T-helper 2 cell treated with Interferon-gamma antibody and Interleukin-4, amounts not matched to agents 5 μg/mL and 100 μg/mL, for 36 hours (primary cell): ENCODE measurements at regions not wholly inside any gene's neighbourhood (a gene's known extent, or its start where the extent isn't known, plus 50 kb on each side); places are given as distances from the start of the nearest gene placed in this dataset.
A peak's percentile ranks its signal among the peaks of the same experiment; 100 is the strongest.

Experiments
- DNase-seq: peaks from one replicate; pipeline ENCODE4 v3.0.0; 2021; ENCODE audit warnings: low spot score
- H3K27ac Mint-ChIP-seq: one replicate; pipeline ENCODE4 v1.8.0; 2021; ENCODE audit warnings: mild to moderate bottlenecking, mixed read lengths
- H3K27me3 Mint-ChIP-seq: one replicate; pipeline ENCODE4 v1.8.0; 2021; ENCODE audit warnings: low read depth, mixed read lengths
- H3K36me3 Mint-ChIP-seq: one replicate; pipeline ENCODE4 v1.8.0; 2021; ENCODE audit warnings: low read depth, mixed read lengths
- H3K4me1 Mint-ChIP-seq: one replicate; pipeline ENCODE4 v1.8.0; 2021; ENCODE audit warnings: low read depth, mixed read lengths
- H3K4me3 Mint-ChIP-seq: one replicate; pipeline ENCODE4 v1.8.0; 2022; ENCODE audit warnings: mild to moderate bottlenecking, moderate library complexity, mixed read lengths
- H3K9me3 Mint-ChIP-seq: one replicate; pipeline ENCODE4 v1.8.0; 2021; ENCODE audit warnings: mixed read lengths

DNA sequence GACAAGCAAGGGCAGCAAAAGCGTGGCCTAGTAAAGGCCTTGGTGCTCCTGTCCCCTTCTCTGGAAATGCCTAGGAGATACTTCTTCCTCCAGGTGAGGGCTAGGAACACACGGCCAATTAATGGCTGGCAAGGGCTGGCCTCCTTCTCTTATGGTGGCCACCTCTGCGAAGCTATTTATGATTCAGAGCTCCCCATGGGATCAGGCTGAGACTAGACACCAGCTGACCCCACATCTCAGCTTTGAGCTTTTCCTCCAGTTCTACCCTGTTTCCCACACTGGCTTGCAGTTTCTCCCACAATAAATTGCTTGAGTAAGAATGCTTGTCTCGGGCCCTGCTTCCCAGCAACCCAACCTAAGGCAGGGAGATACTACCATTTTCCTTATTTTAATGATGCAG is 53.7 kb downstream of the CAMK2N1 start:
- Mint-ChIP-seq H3K27ac (no peak overlapping the region), H3K27me3 (peaks cover 13% of the 10 kb centered on the region), H3K9me3 (no peaks in the 10 kb centered on the region), H3K4me1 (peaks cover 3% of the 10 kb centered on the region), H3K4me3 (no peak overlapping the region), H3K36me3 (no peaks in the 10 kb centered on the region)
- DNase-seq = no peak

DNA sequence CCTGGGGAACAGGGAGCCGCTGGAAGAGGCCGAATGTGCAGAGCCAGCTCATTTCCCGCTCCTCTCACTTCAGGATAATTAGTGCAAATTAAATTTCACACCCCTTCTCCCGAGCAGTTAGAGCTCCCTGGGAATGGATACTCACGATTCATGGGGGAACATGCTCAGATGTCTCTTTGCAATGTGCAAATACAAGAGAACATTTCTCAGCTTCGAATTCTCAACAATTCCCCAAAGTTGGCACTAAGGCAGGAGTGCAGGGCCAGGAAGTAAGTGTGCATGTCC is 54.9 kb downstream of the CAMK2N1 start:
- peaks cover 13% of the 10 kb centered on the region for H3K27me3 Mint-ChIP-seq
- no peak overlapping the region for H3K4me3 Mint-ChIP-seq
- H3K27ac Mint-ChIP-seq = no peak overlapping the region
- peaks cover 12% of the 10 kb centered on the region for H3K4me1 Mint-ChIP-seq
- H3K9me3 Mint-ChIP-seq = no peaks in the 10 kb centered on the region
- no peaks in the 10 kb centered on the region for H3K36me3 Mint-ChIP-seq
- no peak for DNase-seq

DNA sequence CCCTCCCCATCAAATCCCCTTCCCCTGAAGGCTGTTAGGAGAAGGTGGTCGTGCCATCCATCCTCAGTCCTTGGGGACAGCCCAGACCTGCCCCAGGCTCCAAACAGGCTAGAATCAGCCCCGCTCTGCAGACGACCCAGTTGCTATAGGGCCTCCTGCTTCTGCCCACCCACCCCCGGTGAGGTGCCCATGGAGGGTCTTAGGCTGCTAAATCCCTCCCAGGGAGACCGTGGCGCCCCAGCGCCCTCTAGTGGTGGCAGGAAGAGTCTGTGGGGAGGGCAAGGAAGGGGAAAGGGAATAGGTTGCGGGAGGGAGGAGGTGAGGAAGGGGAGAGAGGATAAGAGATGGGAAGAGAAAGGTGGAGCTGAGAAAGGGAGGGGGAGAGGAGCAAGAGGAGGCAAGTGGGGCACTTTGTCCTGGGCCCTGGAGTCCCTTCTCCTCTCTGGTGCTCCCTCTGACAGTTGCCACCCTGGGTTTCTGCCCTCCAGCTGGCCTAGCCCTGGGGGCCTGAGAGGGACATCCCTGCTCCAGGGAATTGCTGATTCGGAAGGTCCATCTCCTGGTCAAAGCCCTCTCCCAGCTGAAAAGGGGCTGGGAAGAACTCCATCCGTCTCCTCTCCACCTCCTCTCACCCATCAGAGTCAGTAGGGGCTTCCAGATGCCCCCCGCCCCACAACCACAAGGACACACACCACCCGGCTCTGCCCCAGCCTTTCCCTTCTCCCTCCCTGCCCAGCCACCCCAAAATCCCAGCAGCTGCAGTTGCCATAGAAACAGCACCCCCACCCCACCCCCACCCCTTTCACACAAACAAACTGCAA is 55.4 kb downstream of the CAMK2N1 start:
- H3K9me3 Mint-ChIP-seq = no peaks in the 10 kb centered on the region
- H3K27ac Mint-ChIP-seq = no peak overlapping the region
- DNase-seq = peak; percentile 16
- H3K4me3 Mint-ChIP-seq = no peak overlapping the region
- no peaks in the 10 kb centered on the region for H3K36me3 Mint-ChIP-seq
- H3K4me1 Mint-ChIP-seq = peaks cover 12% of the 10 kb centered on the region
- H3K27me3 Mint-ChIP-seq = peaks cover 12% of the 10 kb centered on the region

DNA sequence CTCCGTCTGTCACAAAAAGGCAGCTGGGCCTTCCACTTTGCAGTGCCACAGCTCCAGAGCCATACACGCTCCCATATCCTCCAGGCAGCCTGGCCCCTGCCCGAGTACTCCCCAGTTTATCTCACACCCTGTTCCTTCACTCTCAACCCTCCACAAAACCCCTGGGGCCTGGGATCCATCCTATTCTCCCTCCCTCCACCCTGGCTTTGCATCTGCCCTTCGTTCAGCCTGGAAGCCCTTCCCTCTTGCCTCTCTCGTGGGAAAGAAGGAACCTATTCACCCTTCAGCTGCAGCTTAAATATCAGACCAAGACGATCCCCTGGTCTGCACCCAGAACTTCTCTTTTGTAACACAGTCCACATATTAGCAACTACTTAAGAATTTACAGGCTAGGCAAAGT is 56.7 kb downstream of the CAMK2N1 start:
- DNase-seq = no peak
- peaks cover 12% of the 10 kb centered on the region for H3K4me1 Mint-ChIP-seq
- no peaks in the 10 kb centered on the region for H3K9me3 Mint-ChIP-seq
- no peak overlapping the region for H3K27ac Mint-ChIP-seq
- no peaks in the 10 kb centered on the region for H3K36me3 Mint-ChIP-seq
- no peak overlapping the region for H3K4me3 Mint-ChIP-seq
- peaks cover 10% of the 10 kb centered on the region for H3K27me3 Mint-ChIP-seq

- Mint-ChIP-seq H3K9me3 (no peaks in the 10 kb centered on the region), H3K27ac (no peak overlapping the region), H3K27me3 (peaks cover 10% of the 10 kb centered on the region)
Observed at GRCh38 chr1:20428841-20429240, 57.2 kb downstream of the CAMK2N1 start.

GRCh38 chr1:20426923-20427322 is 59.1 kb downstream of the CAMK2N1 start:
- Mint-ChIP-seq H3K9me3 (peaks cover 13% of the 10 kb centered on the region), H3K4me3 (no peak overlapping the region), H3K27me3 (peaks cover 10% of the 10 kb centered on the region), H3K4me1 (peaks cover 12% of the 10 kb centered on the region), H3K27ac (no peak overlapping the region), H3K36me3 (no peaks in the 10 kb centered on the region)
- peak; percentile 24 for DNase-seq

More at GRCh38 chr1:20428841-20429240, 57.2 kb downstream of the CAMK2N1 start:
- Mint-ChIP-seq H3K4me1 (peaks cover 12% of the 10 kb centered on the region), H3K36me3 (no peaks in the 10 kb centered on the region), H3K4me3 (no peak overlapping the region)
- no peak for DNase-seq

DNA sequence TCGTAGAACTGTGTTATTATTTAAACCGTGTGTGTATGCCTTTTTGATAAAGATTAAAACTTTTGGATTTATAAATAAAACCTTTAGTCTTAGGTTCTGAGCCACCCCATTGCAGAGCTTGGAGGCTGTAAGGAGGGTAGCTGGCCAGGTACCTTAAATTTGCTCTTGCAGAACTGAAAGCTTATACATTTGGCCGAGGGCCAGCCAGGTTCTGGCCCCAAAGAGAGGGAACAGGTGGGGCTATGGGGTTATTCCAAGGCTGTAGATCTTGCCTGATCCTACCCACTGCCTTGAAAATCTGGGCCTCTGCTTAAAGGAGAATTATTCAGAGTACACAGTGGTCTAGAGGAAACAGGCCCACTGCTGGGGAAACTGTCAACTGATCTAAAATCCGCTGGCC is 59.6 kb downstream of the CAMK2N1 start:
- peaks cover 12% of the 10 kb centered on the region for H3K4me1 Mint-ChIP-seq
- DNase-seq = no peak
- peaks cover 9% of the 10 kb centered on the region for H3K27me3 Mint-ChIP-seq
- H3K27ac Mint-ChIP-seq = no peak overlapping the region
- no peaks in the 10 kb centered on the region for H3K36me3 Mint-ChIP-seq
- no peak overlapping the region for H3K4me3 Mint-ChIP-seq
- peaks cover 13% of the 10 kb centered on the region for H3K9me3 Mint-ChIP-seq

GRCh38 chr1:20425622-20426021 is 60.4 kb downstream of the CAMK2N1 start:
- DNase-seq = no peak
- Mint-ChIP-seq H3K36me3 (no peaks in the 10 kb centered on the region), H3K27me3 (peaks cover 13% of the 10 kb centered on the region), H3K4me1 (peaks cover 12% of the 10 kb centered on the region), H3K9me3 (peaks cover 13% of the 10 kb centered on the region), H3K27ac (no peak overlapping the region), H3K4me3 (no peak overlapping the region)

DNA sequence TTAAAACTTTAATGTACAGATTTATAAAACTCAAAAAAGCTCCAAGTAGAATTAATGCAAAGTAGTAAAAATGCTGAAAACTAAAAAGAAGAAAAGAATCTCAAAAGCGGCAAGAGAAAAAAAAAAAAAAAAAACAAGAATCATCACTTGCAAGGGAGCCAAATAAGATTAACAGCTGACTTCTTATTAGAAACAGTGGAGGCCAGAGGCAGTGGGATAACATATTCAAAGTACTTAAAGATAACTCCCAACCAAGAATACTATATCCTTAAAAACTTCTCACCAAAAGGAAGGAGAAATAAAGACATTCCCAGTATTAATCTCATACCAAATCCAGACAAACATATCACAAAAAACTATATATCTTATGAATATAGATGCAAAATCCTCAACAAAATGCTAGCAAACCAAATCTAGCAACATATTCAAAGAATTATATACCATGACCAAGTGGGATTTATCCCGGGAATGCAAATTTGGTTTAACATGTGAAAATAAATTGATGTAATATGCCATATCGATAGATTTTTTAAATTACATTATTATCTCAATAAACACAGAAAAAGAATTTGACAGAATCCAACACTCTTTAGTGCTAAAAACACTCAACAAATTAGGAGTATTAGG is 62.7 kb downstream of the CAMK2N1 start:
- H3K27me3 Mint-ChIP-seq = peaks cover 26% of the 10 kb centered on the region
- H3K36me3 Mint-ChIP-seq = no peaks in the 10 kb centered on the region
- no peak overlapping the region for H3K27ac Mint-ChIP-seq
- peaks cover 12% of the 10 kb centered on the region for H3K4me1 Mint-ChIP-seq
- DNase-seq = no peak
- peaks cover 13% of the 10 kb centered on the region for H3K9me3 Mint-ChIP-seq
- no peak overlapping the region for H3K4me3 Mint-ChIP-seq

DNA sequence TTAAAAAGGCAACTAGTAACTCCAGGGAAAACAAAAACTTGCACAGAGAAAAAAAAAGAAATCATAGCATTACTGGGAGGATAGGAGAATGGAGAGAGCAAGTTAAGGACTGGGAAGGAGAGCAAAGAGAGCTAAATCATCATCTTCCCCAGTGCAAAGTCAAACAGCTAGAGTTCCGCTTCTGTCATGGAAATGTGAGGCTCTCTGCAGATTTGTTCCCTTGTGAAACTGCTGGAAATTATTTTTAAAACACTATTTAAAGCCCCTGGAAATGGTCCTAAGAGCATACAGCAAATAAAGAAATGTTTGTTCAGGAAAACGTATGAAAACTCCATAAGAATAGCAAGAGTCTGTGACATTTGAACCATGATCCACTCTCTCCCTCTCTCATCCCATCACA is 64.6 kb downstream of the CAMK2N1 start:
- no peaks in the 10 kb centered on the region for H3K4me1 Mint-ChIP-seq
- no peak for DNase-seq
- H3K9me3 Mint-ChIP-seq = peaks cover 13% of the 10 kb centered on the region
- no peaks in the 10 kb centered on the region for H3K36me3 Mint-ChIP-seq
- H3K4me3 Mint-ChIP-seq = no peak overlapping the region
- peaks cover 23% of the 10 kb centered on the region for H3K27me3 Mint-ChIP-seq
- H3K27ac Mint-ChIP-seq = no peak overlapping the region

DNA sequence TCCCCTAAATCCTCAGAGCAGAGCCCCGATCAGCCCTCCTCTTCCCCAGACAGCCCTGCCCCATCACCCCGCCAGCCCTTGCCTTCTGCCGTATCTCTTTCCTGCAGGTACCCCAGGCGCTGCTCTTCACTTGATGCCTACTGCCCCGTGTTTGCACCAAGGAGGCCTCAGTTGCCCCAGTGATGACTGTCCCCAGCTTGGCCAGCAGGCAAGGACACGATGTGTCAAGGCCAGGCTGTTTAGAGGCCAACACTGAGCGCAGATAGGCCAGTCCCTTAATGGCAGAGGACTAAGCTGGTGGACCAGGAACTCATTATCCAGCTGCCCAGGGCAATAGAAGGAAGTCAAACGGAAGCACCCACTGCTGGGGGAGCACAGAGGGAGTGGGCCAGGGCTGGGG is 68.4 kb downstream of the CAMK2N1 start:
- peaks cover 3% of the 10 kb centered on the region for H3K9me3 Mint-ChIP-seq
- no peaks in the 10 kb centered on the region for H3K4me1 Mint-ChIP-seq
- DNase-seq = no peak
- H3K27me3 Mint-ChIP-seq = peaks cover 20% of the 10 kb centered on the region
- H3K36me3 Mint-ChIP-seq = no peaks in the 10 kb centered on the region
- no peak overlapping the region for H3K4me3 Mint-ChIP-seq
- no peak overlapping the region for H3K27ac Mint-ChIP-seq

GRCh38 chr1:20416706-20417105 is 69.3 kb downstream of the CAMK2N1 start:
- H3K4me3 Mint-ChIP-seq = no peak overlapping the region
- H3K4me1 Mint-ChIP-seq = no peaks in the 10 kb centered on the region
- H3K27me3 Mint-ChIP-seq = peaks cover 20% of the 10 kb centered on the region
- no peaks in the 10 kb centered on the region for H3K36me3 Mint-ChIP-seq
- no peak for DNase-seq
- no peaks in the 10 kb centered on the region for H3K9me3 Mint-ChIP-seq
- H3K27ac Mint-ChIP-seq = no peak overlapping the region

GRCh38 chr1:20413776-20414140 is 72.3 kb downstream of the CAMK2N1 start:
- DNase-seq = no peak
- Mint-ChIP-seq H3K4me3 (no peak overlapping the region), H3K9me3 (no peaks in the 10 kb centered on the region)

GRCh38 chr1:20413136-20413775 is 72.8 kb downstream of the CAMK2N1 start:
- H3K36me3 Mint-ChIP-seq = no peaks in the 10 kb centered on the region
- no peaks in the 10 kb centered on the region for H3K27me3 Mint-ChIP-seq
- H3K9me3 Mint-ChIP-seq = no peaks in the 10 kb centered on the region
- no peak overlapping the region for H3K4me3 Mint-ChIP-seq
- DNase-seq = no peak
- H3K27ac Mint-ChIP-seq = no peak overlapping the region
- no peaks in the 10 kb centered on the region for H3K4me1 Mint-ChIP-seq

More at GRCh38 chr1:20413776-20414140, 72.3 kb downstream of the CAMK2N1 start:
- Mint-ChIP-seq H3K27me3 (no peaks in the 10 kb centered on the region), H3K4me1 (no peaks in the 10 kb centered on the region), H3K36me3 (no peaks in the 10 kb centered on the region), H3K27ac (no peak overlapping the region)
